CD14-positive monocyte (primary cell): ENCODE measurements at regions not wholly inside any gene's neighbourhood (a gene's known extent, or its start where the extent isn't known, plus 50 kb on each side); places are given as distances from the start of the nearest gene placed in this dataset.

Experiments
- DNase-seq, 3 donors: peaks; one replicate each; pipeline ENCODE4 v3.0.0-alpha.2; 2011 to 2022
- H2AFZ ChIP-seq: 2 replicates; pipeline ENCODE4 v1.6.0; 2012; ENCODE audit warnings: mild to moderate bottlenecking, low read depth, low read length, inconsistent platforms; ENCODE audit not compliant: insufficient read depth, poor library complexity, severe bottlenecking
- H3K27ac ChIP-seq, 2 donors: 1 replicate in 1 of 2; 2 replicates in 1 of 2; pipeline ENCODE4 v1.5.1; 2012 to 2013; ENCODE audit warnings: low read length in 2 of 2, control low read depth in 1 of 2, inconsistent platforms in 1 of 2, low read depth in 1 of 2, mild to moderate bottlenecking in 1 of 2
- H3K27me3 ChIP-seq, 2 donors: one replicate each; pipeline versions ENCODE4 v1.6.0 to v1.6.1; 2011 to 2013; ENCODE audit warnings: low read length in 2 of 2; ENCODE audit not compliant: control insufficient read depth in 2 of 2, insufficient read depth in 2 of 2
- H3K36me3 ChIP-seq, 2 donors: replicated peaks in 1 of 2; 1 replicate in 1 of 2; 2 replicates in 1 of 2; pipeline versions ENCODE4 v1.5.1 to v1.6.1; 2012 to 2013; ENCODE audit warnings: low read length in 2 of 2, control low read depth in 1 of 2, inconsistent platforms in 1 of 2, mild to moderate bottlenecking in 1 of 2; ENCODE audit not compliant: insufficient read depth in 2 of 2, control insufficient read depth in 1 of 2
- H3K4me1 ChIP-seq, 2 donors: 1 replicate in 1 of 2; 2 replicates in 1 of 2; pipeline versions ENCODE4 v1.5.1 to v1.6.1; 2012 to 2013; ENCODE audit warnings: low read length in 2 of 2, control low read depth in 1 of 2, inconsistent platforms in 1 of 2, mild to moderate bottlenecking in 1 of 2, moderate library complexity in 1 of 2; ENCODE audit not compliant: insufficient read depth in 2 of 2, control insufficient read depth in 1 of 2
- H3K4me2 ChIP-seq: replicated peaks from 2 replicates; pipeline ENCODE3; 2012; ENCODE audit warnings: low read length, moderate library complexity, mild to moderate bottlenecking; ENCODE audit not compliant: poor library complexity, severe bottlenecking; ENCODE audit errors: extremely low read depth
- H3K4me3 ChIP-seq, 3 experiments: fragments of 200-600 bp in 1 of 3; sonication (generic) in 1 of 3; replicated peaks in 1 of 3; 1 replicate in 2 of 3; 2 replicates in 1 of 3; pipeline ENCODE4 v1.5.1; 2011 to 2013; ENCODE audit warnings: low read length in 3 of 3, mild to moderate bottlenecking in 3 of 3, control low read depth in 2 of 3, low read depth in 2 of 3, inconsistent platforms in 1 of 3, moderate library complexity in 1 of 3
- H3K79me2 ChIP-seq: 2 replicates; pipeline ENCODE4 v1.6.0; 2012; ENCODE audit warnings: mild to moderate bottlenecking, control low read depth, inconsistent platforms, low read length, moderate library complexity; ENCODE audit not compliant: insufficient read depth
- H3K9ac ChIP-seq: 2 replicates; pipeline ENCODE4 v1.6.0; 2017; ENCODE audit warnings: low read length, mild to moderate bottlenecking; ENCODE audit not compliant: insufficient read depth, poor library complexity, severe bottlenecking
- H3K9me3 ChIP-seq, 2 donors: replicated peaks in 1 of 2; 1 replicate in 1 of 2; 2 replicates in 1 of 2; pipeline versions ENCODE4 v1.5.1 to v1.6.1; 2012 to 2013; ENCODE audit warnings: low read length in 2 of 2, control low read depth in 1 of 2; ENCODE audit not compliant: control insufficient read depth in 1 of 2, insufficient read depth in 1 of 2
- H4K20me1 ChIP-seq: 2 replicates; pipeline ENCODE4 v1.6.0; 2012; ENCODE audit warnings: mild to moderate bottlenecking, low read length, control low read depth, moderate library complexity; ENCODE audit not compliant: insufficient read depth
- H3K27ac Mint-ChIP-seq, 7 donors: one replicate each; pipeline ENCODE4 v1.8.0; 2020; ENCODE audit warnings: mild to moderate bottlenecking in 7 of 7, mixed read lengths in 7 of 7, moderate library complexity in 6 of 7, inconsistent platforms in 2 of 7
- H3K27me3 Mint-ChIP-seq, 3 donors: one replicate each; pipeline ENCODE4 v1.8.0; 2021 to 2022; ENCODE audit warnings: low read depth in 3 of 3, mild to moderate bottlenecking in 3 of 3, mixed read lengths in 3 of 3, moderate library complexity in 3 of 3, inconsistent platforms in 1 of 3
- H3K36me3 Mint-ChIP-seq, 2 donors: one replicate each; pipeline ENCODE4 v1.8.0; 2020; ENCODE audit warnings: mixed read lengths in 2 of 2, inconsistent platforms in 1 of 2, mild to moderate bottlenecking in 1 of 2
- H3K4me1 Mint-ChIP-seq: one replicate; pipeline ENCODE4 v1.8.0; 2020; ENCODE audit warnings: mild to moderate bottlenecking, mixed read lengths
- H3K4me3 Mint-ChIP-seq, 2 donors: one replicate each; pipeline ENCODE4 v1.8.0; 2020; ENCODE audit warnings: mild to moderate bottlenecking in 2 of 2, mixed read lengths in 2 of 2, moderate library complexity in 1 of 2
- H3K9me3 Mint-ChIP-seq, 7 donors: one replicate each; pipeline ENCODE4 v1.8.0; 2020 to 2022; ENCODE audit warnings: mixed read lengths in 7 of 7, mild to moderate bottlenecking in 6 of 7, moderate library complexity in 6 of 7, inconsistent platforms in 2 of 7
- WGBS: methylation state at CpG from one replicate; pipeline ENCODE4 v1.1.5; 2013; ENCODE audit warnings: missing lambda C conversion rate; ENCODE audit not compliant: insufficient coverage; 5-methylcytosine and 5-hydroxymethylcytosine counted together
- intact Hi-C, 2 donors: fragments of 100-400 bp; cut with micrococcal nuclease; formaldehyde crosslinking; loops; one replicate each; pipeline versions ENCODE4 v1.15.0 to v1.15.1; 2023
- TF ChIP-seq, protein P1 (sequence below): fragments of 200-600 bp; IDR thresholded peaks from one replicate; pipeline ENCODE4 v1.8.0; 2022; ENCODE audit warnings: antibody characterized with exemption, mild to moderate bottlenecking

GRCh38 chr10:8975535-8975934, 921.0 kb downstream of the GATA3 start:
- H4K20me1 ChIP-seq, result no peaks in the 10 kb centered on the region
- H3K4me1 Mint-ChIP-seq, result no peaks in the 10 kb centered on the region
- H3K9me3 Mint-ChIP-seq, result peaks cover 0 to 5% (median 3%) of the 10 kb centered on the region in 7 donors
- no peak overlapping the region for H3K4me3 Mint-ChIP-seq
- peak overlapping the region in 1 of 7 donors; percentile 59 for H3K27ac Mint-ChIP-seq
- no peaks in the 10 kb centered on the region for H3K36me3 Mint-ChIP-seq
- TF ChIP-seq, protein P1, sequence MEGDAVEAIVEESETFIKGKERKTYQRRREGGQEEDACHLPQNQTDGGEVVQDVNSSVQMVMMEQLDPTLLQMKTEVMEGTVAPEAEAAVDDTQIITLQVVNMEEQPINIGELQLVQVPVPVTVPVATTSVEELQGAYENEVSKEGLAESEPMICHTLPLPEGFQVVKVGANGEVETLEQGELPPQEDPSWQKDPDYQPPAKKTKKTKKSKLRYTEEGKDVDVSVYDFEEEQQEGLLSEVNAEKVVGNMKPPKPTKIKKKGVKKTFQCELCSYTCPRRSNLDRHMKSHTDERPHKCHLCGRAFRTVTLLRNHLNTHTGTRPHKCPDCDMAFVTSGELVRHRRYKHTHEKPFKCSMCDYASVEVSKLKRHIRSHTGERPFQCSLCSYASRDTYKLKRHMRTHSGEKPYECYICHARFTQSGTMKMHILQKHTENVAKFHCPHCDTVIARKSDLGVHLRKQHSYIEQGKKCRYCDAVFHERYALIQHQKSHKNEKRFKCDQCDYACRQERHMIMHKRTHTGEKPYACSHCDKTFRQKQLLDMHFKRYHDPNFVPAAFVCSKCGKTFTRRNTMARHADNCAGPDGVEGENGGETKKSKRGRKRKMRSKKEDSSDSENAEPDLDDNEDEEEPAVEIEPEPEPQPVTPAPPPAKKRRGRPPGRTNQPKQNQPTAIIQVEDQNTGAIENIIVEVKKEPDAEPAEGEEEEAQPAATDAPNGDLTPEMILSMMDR, result no peak
- no peaks in the 10 kb centered on the region for H3K4me1 ChIP-seq
- H2AFZ ChIP-seq, result no peak overlapping the region
- H3K79me2 ChIP-seq, result no peaks in the 10 kb centered on the region
- H3K27ac ChIP-seq, result no peak overlapping the region
- intact Hi-C loops, result no loop called here
- H3K4me3 ChIP-seq, result no peak overlapping the region
- peaks cover 0 to 2% (median 0%) of the 10 kb centered on the region in 3 donors for H3K27me3 Mint-ChIP-seq
- DNase-seq, result no peak
- no peak overlapping the region for H3K9ac ChIP-seq
- no peaks in the 10 kb centered on the region for H3K9me3 ChIP-seq
- H3K4me2 ChIP-seq, result no peak overlapping the region
- WGBS, result no CpG with 5 or more reads among the region's 4 CpGs
- H3K36me3 ChIP-seq, result no peaks in the 10 kb centered on the region
- H3K27me3 ChIP-seq, result no peaks in the 10 kb centered on the region

- no peak overlapping the region for H3K27ac ChIP-seq
- no peaks in the 10 kb centered on the region for H3K79me2 ChIP-seq
- no peaks in the 10 kb centered on the region for H3K36me3 Mint-ChIP-seq
- no peaks in the 10 kb centered on the region for H3K9me3 ChIP-seq
- no CpG with 5 or more reads among the region's 3 CpGs for WGBS
- no peak for DNase-seq
- no peaks in the 10 kb centered on the region for H4K20me1 ChIP-seq
- no peak overlapping the region for H2AFZ ChIP-seq
- H3K4me1 Mint-ChIP-seq, result no peaks in the 10 kb centered on the region
- H3K27ac Mint-ChIP-seq, result no peak overlapping the region
- H3K27me3 Mint-ChIP-seq, result peaks cover 0 to 2% (median 0%) of the 10 kb centered on the region in 3 donors
- no peaks in the 10 kb centered on the region for H3K4me1 ChIP-seq
- H3K4me2 ChIP-seq, result no peak overlapping the region
- TF ChIP-seq, protein P1, result no peak
- H3K4me3 Mint-ChIP-seq, result no peak overlapping the region
- H3K9me3 Mint-ChIP-seq, result peaks cover 0 to 5% (median 3%) of the 10 kb centered on the region in 7 donors
- no peak overlapping the region for H3K4me3 ChIP-seq
- no peaks in the 10 kb centered on the region for H3K36me3 ChIP-seq
- no peak overlapping the region for H3K9ac ChIP-seq
- H3K27me3 ChIP-seq, result no peaks in the 10 kb centered on the region
- intact Hi-C loops, result no loop called here
Measured at GRCh38 chr10:8978100-8978499, 923.6 kb downstream of the GATA3 start.
